ENCODE measurements at regions not wholly inside any gene's neighbourhood (a gene's known extent, or its start where the extent isn't known, plus 50 kb on each side); places are given as distances from the start of the nearest gene placed in this dataset.

DNA sequence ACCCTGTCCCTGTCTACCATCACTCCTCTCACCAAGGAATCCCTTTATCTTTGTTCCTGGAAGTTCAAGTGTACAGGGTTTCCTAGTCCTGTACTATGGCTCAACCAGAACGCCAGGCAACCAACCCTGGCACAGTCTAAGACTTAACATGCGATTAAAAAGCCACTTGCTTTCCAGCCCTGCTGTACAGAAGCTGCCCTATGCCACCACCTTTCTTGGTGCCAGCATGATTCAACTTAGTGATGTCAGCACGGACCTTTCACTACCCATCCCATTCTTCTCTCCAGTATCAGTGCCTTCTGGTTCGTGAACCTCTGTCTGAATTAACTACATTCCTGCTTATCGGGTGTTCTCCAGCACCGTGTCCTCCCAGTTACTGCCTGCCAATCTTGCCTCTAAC lies 151.1 kb downstream of the KLF12 start:
- dilution Hi-C loops (cut with HindIII; ENCODE audit: low sequenced_read_pairs, unreplicated experiment) = no loop called here
- H3K27ac ChIP-seq (ENCODE audit: insufficient read depth, low read length) = no peak overlapping the region
- BruUV-seq (replicated peaks) = no TSS peak
- no peaks in the 10 kb centered on the region for H3K9me3 ChIP-seq (ENCODE audit: control insufficient read depth, insufficient read depth, low read length)
- ChIA-PET POLR2A (ENCODE audit: unreplicated experiment) (no interaction called here), CTCF (no interaction called here)
- no peaks in the 10 kb centered on the region for H3K4me1 ChIP-seq (ENCODE audit: control insufficient read depth, insufficient read depth, low read length)
- in situ Hi-C loops (cut with MboI; ENCODE audit: low sequenced_read_pairs) = no loop called here
- TF ChIP-seq POLR2A (IDR thresholded peaks at IDR 0.05; ENCODE audit: low read depth, low read length) = no peak
- TF ChIP-seq, protein P1, sequence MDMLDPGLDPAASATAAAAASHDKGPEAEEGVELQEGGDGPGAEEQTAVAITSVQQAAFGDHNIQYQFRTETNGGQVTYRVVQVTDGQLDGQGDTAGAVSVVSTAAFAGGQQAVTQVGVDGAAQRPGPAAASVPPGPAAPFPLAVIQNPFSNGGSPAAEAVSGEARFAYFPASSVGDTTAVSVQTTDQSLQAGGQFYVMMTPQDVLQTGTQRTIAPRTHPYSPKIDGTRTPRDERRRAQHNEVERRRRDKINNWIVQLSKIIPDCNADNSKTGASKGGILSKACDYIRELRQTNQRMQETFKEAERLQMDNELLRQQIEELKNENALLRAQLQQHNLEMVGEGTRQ (IDR thresholded peaks at IDR 0.05; ENCODE audit: low read depth, low read length) = no peak
- TF ChIP-seq MAFK (IDR thresholded peaks at IDR 0.05; ENCODE audit: low read depth, low read length) = no peak
- TF ChIP-seq NFE2L2 (IDR thresholded peaks at IDR 0.05; ENCODE audit: low read depth, low read length) = no peak
- TF ChIP-seq RCOR1 (IDR thresholded peaks at IDR 0.05; ENCODE audit: insufficient replicate concordance, low read length) = no peak
- TF ChIP-seq RFX5 (IDR thresholded peaks at IDR 0.05; ENCODE audit: low read depth, low read length) = no peak
- TF ChIP-seq SMC3 (IDR thresholded peaks at IDR 0.05; ENCODE audit: low read depth, low read length) = no peak
- TF ChIP-seq MXI1 (IDR thresholded peaks at IDR 0.05; ENCODE audit: borderline replicate concordance, low read depth, low read length) = no peak
- no peak for TF ChIP-seq CEBPB (IDR thresholded peaks at IDR 0.05; ENCODE audit: low read depth, low read length)
- TF ChIP-seq MAZ (IDR thresholded peaks at IDR 0.05; ENCODE audit: borderline replicate concordance, low read depth, low read length) = no peak
- TF ChIP-seq, protein P2, sequence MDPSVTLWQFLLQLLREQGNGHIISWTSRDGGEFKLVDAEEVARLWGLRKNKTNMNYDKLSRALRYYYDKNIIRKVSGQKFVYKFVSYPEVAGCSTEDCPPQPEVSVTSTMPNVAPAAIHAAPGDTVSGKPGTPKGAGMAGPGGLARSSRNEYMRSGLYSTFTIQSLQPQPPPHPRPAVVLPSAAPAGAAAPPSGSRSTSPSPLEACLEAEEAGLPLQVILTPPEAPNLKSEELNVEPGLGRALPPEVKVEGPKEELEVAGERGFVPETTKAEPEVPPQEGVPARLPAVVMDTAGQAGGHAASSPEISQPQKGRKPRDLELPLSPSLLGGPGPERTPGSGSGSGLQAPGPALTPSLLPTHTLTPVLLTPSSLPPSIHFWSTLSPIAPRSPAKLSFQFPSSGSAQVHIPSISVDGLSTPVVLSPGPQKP (IDR thresholded peaks at IDR 0.05; ENCODE audit: borderline replicate concordance, low read depth, low read length) = no peak
- TF ChIP-seq CHD1 (IDR thresholded peaks at IDR 0.05; ENCODE audit: low read depth, low read length) = no peak
- no peak for TF ChIP-seq BHLHE40 (IDR thresholded peaks at IDR 0.05; ENCODE audit: low read depth, low read length)
- TF ChIP-seq, protein P3, sequence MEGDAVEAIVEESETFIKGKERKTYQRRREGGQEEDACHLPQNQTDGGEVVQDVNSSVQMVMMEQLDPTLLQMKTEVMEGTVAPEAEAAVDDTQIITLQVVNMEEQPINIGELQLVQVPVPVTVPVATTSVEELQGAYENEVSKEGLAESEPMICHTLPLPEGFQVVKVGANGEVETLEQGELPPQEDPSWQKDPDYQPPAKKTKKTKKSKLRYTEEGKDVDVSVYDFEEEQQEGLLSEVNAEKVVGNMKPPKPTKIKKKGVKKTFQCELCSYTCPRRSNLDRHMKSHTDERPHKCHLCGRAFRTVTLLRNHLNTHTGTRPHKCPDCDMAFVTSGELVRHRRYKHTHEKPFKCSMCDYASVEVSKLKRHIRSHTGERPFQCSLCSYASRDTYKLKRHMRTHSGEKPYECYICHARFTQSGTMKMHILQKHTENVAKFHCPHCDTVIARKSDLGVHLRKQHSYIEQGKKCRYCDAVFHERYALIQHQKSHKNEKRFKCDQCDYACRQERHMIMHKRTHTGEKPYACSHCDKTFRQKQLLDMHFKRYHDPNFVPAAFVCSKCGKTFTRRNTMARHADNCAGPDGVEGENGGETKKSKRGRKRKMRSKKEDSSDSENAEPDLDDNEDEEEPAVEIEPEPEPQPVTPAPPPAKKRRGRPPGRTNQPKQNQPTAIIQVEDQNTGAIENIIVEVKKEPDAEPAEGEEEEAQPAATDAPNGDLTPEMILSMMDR (conservative IDR thresholded peaks at IDR 0.05; ENCODE audit: low read depth, low read length) = no peak
- TF ChIP-seq RAD21 (IDR thresholded peaks at IDR 0.05; ENCODE audit: low read length) = no peak
- TF ChIP-seq FOS (IDR thresholded peaks at IDR 0.05; ENCODE audit: low read depth, low read length) = no peak
- no peak overlapping the region for H2BK120ac ChIP-seq (ENCODE audit: low read depth, low read length)
- peaks cover 2% of the 10 kb centered on the region for H3K36me3 ChIP-seq (ENCODE audit: control insufficient read depth, insufficient read depth, low read length)
- H4K5ac ChIP-seq (ENCODE audit: low read depth, low read length) = no peak overlapping the region
- H3K79me1 ChIP-seq (ENCODE audit: low read depth in 1 of 2, low read length in 2 of 2) = peaks cover 29 to 58% of the 10 kb centered on the region in 2 experiments
- H4K91ac ChIP-seq (ENCODE audit: insufficient read depth, low read depth, low read length) = no peak overlapping the region
- H4K8ac ChIP-seq (ENCODE audit: low read depth in 2 of 2, low read length in 2 of 2) = no peak overlapping the region
- 0 out of 2 replicates have a peak, but pooled peaks cover 3% of the 10 kb centered on the region for H4K20me1 ChIP-seq (ENCODE audit: insufficient read depth, low read length)
- H3K4ac ChIP-seq (ENCODE audit: low read depth, low read length) = no peak overlapping the region
- H3K23ac ChIP-seq (ENCODE audit: low read depth, low read length) = no peak overlapping the region; the same call in 1 of the 2 replicates
- H3K4me3 ChIP-seq (ENCODE audit: insufficient read depth, low read depth, low read length) = no peak overlapping the region
- no peak overlapping the region for H3K56ac ChIP-seq (ENCODE audit: extremely low read depth, insufficient read depth, low read length)
- no peak overlapping the region for H2AFZ ChIP-seq (replicated peaks; ENCODE audit: low read length, poor library complexity)
- H2BK15ac ChIP-seq (ENCODE audit: low read depth, low read length) = no peak overlapping the region
- no peak for DNase-seq
- no peak overlapping the region for H2AK5ac ChIP-seq (ENCODE audit: low read depth, low read length)
- no peaks in the 10 kb centered on the region for H3K27me3 ChIP-seq (ENCODE audit: control insufficient read depth, insufficient read depth, low read length)
- intact Hi-C loops (cut with micrococcal nuclease) = no loop called here
- H3K4me2 ChIP-seq (ENCODE audit: low read depth, low read length) = no peak overlapping the region
- H3K9me1 ChIP-seq (ENCODE audit: insufficient read depth, low read length) = peaks cover 11% of the 10 kb centered on the region
- H3K9ac ChIP-seq (ENCODE audit: low read depth, low read length) = no peak overlapping the region
- H3K14ac ChIP-seq (replicated peaks; ENCODE audit: low read depth, low read length) = 0 out of 2 replicates have a peak overlapping the region, but pooled peaks have one; percentile 1
- no peak overlapping the region for H2AK9ac ChIP-seq (replicated peaks; ENCODE audit: low read depth, low read length, poor library complexity)
- no peak overlapping the region for H3K18ac ChIP-seq (ENCODE audit: low read depth, low read length)
- no peak overlapping the region for H2BK20ac ChIP-seq (ENCODE audit: low read depth, low read length)
- no peak overlapping the region for H2BK5ac ChIP-seq (ENCODE audit: low read depth, low read length, poor library complexity, severe bottlenecking)
- 92% methylated on average over 6 of the region's 6 CpGs; no CpG with 5 or more reads in 1 of the 2 experiments for WGBS, 2 experiments (ENCODE audit: extremely low coverage in 2 of 2, insufficient read length in 1 of 2)
- ATAC-seq (ENCODE audit: low read depth) = peak; percentile 21; the same call in 1 of the 2 replicates
